ENCODE measurements at regions not wholly inside any gene's neighbourhood (a gene's known extent, or its start where the extent isn't known, plus 50 kb on each side); places are given as distances from the start of the nearest gene placed in this dataset.
A peak's percentile ranks its signal among the peaks of the same experiment; 100 is the strongest.

- Histone ChIP-seq H2BK15ac (ENCODE audit: low read length) (no peak overlapping the region), H3K4me2 (ENCODE audit: insufficient read depth, low read length, poor library complexity, severe bottlenecking) (no peak overlapping the region), H2BK5ac (ENCODE audit: low read length) (no peak overlapping the region), H2BK120ac (ENCODE audit: low read depth, low read length) (no peak overlapping the region), H3K27ac (replicated peaks; ENCODE audit: low read length) (no peak overlapping the region), H3K27me3 (ENCODE audit: control insufficient read depth in 3 of 3, insufficient read depth in 3 of 3, low read depth in 1 of 3, low read length in 3 of 3) (peaks cover 0 to 5% (median 0%) of the 10 kb centered on the region in 3 experiments), H3K79me1 (ENCODE audit: low read depth, low read length) (no peaks in the 10 kb centered on the region), H3K9ac (ENCODE audit: low read depth, low read length, poor library complexity) (no peak overlapping the region), H4K91ac (ENCODE audit: low read depth, low read length, poor library complexity) (no peak overlapping the region), H2AFZ (ENCODE audit: low read length) (no peak overlapping the region), H3K14ac (ENCODE audit: low read length) (no peak overlapping the region), H3K4ac (ENCODE audit: low read length) (no peak overlapping the region), H2BK12ac (ENCODE audit: low read length) (no peak overlapping the region), H3K23ac (ENCODE audit: low read depth, low read length, poor library complexity) (no peak overlapping the region), H3K9me3 (replicated peaks in 1 of 2; ENCODE audit: control insufficient read depth in 2 of 2, insufficient read depth in 1 of 2, low read depth in 1 of 2, low read length in 2 of 2) (no peaks in the 10 kb centered on the region), H3K18ac (ENCODE audit: low read length) (no peak overlapping the region), H3K36me3 (replicated peaks in 1 of 2; ENCODE audit: control insufficient read depth in 2 of 2, insufficient read depth in 2 of 2, low read length in 2 of 2) (no peaks in the 10 kb centered on the region), H3K4me1 (ENCODE audit: control insufficient read depth in 2 of 2, insufficient read depth in 1 of 2, low read depth in 1 of 2, low read length in 2 of 2) (no peaks in the 10 kb centered on the region), H3K4me3 (ENCODE audit: low read length in 2 of 2) (no peak overlapping the region), H4K8ac (ENCODE audit: low read depth, low read length) (no peak overlapping the region), H2AK5ac (ENCODE audit: low read depth, low read length) (no peak overlapping the region)
- no peak for DNase-seq (ENCODE audit: low spot score)
Measured at GRCh38 chr18:24776019-24776418, 315.6 kb downstream of the HRH4 start.

- Histone ChIP-seq H3K4me3 (ENCODE audit: low read length in 2 of 2) (no peak overlapping the region), H3K18ac (ENCODE audit: low read length) (no peak overlapping the region), H3K4ac (ENCODE audit: low read length) (no peak overlapping the region), H2BK15ac (ENCODE audit: low read length) (no peak overlapping the region), H2BK12ac (ENCODE audit: low read length) (no peak overlapping the region), H3K79me1 (ENCODE audit: low read depth, low read length) (no peaks in the 10 kb centered on the region), H3K27me3 (ENCODE audit: control insufficient read depth in 3 of 3, insufficient read depth in 3 of 3, low read depth in 1 of 3, low read length in 3 of 3) (peaks cover 0 to 17% (median 0%) of the 10 kb centered on the region in 3 experiments), H2BK5ac (ENCODE audit: low read length) (no peak overlapping the region), H3K9ac (ENCODE audit: low read depth, low read length, poor library complexity) (no peak overlapping the region), H2BK120ac (ENCODE audit: low read depth, low read length) (no peak overlapping the region), H3K23ac (ENCODE audit: low read depth, low read length, poor library complexity) (no peak overlapping the region), H3K4me1 (ENCODE audit: control insufficient read depth in 2 of 2, insufficient read depth in 1 of 2, low read depth in 1 of 2, low read length in 2 of 2) (peaks cover 0 to 2% of the 10 kb centered on the region in 2 donors), H3K14ac (ENCODE audit: low read length) (no peak overlapping the region), H2AFZ (ENCODE audit: low read length) (no peak overlapping the region), H3K4me2 (ENCODE audit: insufficient read depth, low read length, poor library complexity, severe bottlenecking) (no peak overlapping the region), H4K8ac (ENCODE audit: low read depth, low read length) (no peak overlapping the region), H3K36me3 (replicated peaks in 1 of 2; ENCODE audit: control insufficient read depth in 2 of 2, insufficient read depth in 2 of 2, low read length in 2 of 2) (no peaks in the 10 kb centered on the region), H3K9me3 (replicated peaks in 1 of 2; ENCODE audit: control insufficient read depth in 2 of 2, insufficient read depth in 1 of 2, low read depth in 1 of 2, low read length in 2 of 2) (no peaks in the 10 kb centered on the region), H2AK5ac (ENCODE audit: low read depth, low read length) (no peak overlapping the region), H4K91ac (ENCODE audit: low read depth, low read length, poor library complexity) (no peak overlapping the region), H3K27ac (replicated peaks; ENCODE audit: low read length) (no peak overlapping the region)
- no CpG with 5 or more reads among the region's 6 CpGs for WGBS, 2 donors (ENCODE audit: extremely low coverage in 2 of 2, insufficient read length in 2 of 2, insufficient replicate concordance in 1 of 2)
- DNase-seq (ENCODE audit: low spot score): no peak
Measured at GRCh38 chr18:24778810-24779418, 318.5 kb downstream of the HRH4 start.

- H3K27ac ChIP-seq (replicated peaks; ENCODE audit: low read length): no peak overlapping the region
- H2BK120ac ChIP-seq (ENCODE audit: low read depth, low read length): no peak overlapping the region
- peaks cover 0 to 18% (median 0%) of the 10 kb centered on the region in 3 experiments for H3K27me3 ChIP-seq (ENCODE audit: control insufficient read depth in 3 of 3, insufficient read depth in 3 of 3, low read depth in 1 of 3, low read length in 3 of 3)
- no peak overlapping the region for H2AFZ ChIP-seq (ENCODE audit: low read length)
- no peak overlapping the region for H2AK5ac ChIP-seq (ENCODE audit: low read depth, low read length)
- no peak overlapping the region for H3K14ac ChIP-seq (ENCODE audit: low read length)
- no CpG with 5 or more reads among the region's 3 CpGs for WGBS, 2 donors (ENCODE audit: extremely low coverage in 2 of 2, insufficient read length in 2 of 2, insufficient replicate concordance in 1 of 2)
- no peak overlapping the region for H3K9ac ChIP-seq (ENCODE audit: low read depth, low read length, poor library complexity)
- H3K4me3 ChIP-seq (ENCODE audit: low read length in 2 of 2): no peak overlapping the region
- no peak overlapping the region for H2BK12ac ChIP-seq (ENCODE audit: low read length)
- DNase-seq (ENCODE audit: low spot score): no peak
- H4K8ac ChIP-seq (ENCODE audit: low read depth, low read length): no peak overlapping the region
- H3K9me3 ChIP-seq (replicated peaks in 1 of 2; ENCODE audit: control insufficient read depth in 2 of 2, insufficient read depth in 1 of 2, low read depth in 1 of 2, low read length in 2 of 2): no peaks in the 10 kb centered on the region
- H2BK15ac ChIP-seq (ENCODE audit: low read length): no peak overlapping the region
- no peak overlapping the region for H4K91ac ChIP-seq (ENCODE audit: low read depth, low read length, poor library complexity)
- H2BK5ac ChIP-seq (ENCODE audit: low read length): no peak overlapping the region
- H3K4ac ChIP-seq (ENCODE audit: low read length): no peak overlapping the region
- peak overlapping the region; percentile 25 for H3K18ac ChIP-seq (ENCODE audit: low read length)
- no peaks in the 10 kb centered on the region for H3K36me3 ChIP-seq (replicated peaks in 1 of 2; ENCODE audit: control insufficient read depth in 2 of 2, insufficient read depth in 2 of 2, low read length in 2 of 2)
- peaks cover 0 to 2% of the 10 kb centered on the region in 2 donors for H3K4me1 ChIP-seq (ENCODE audit: control insufficient read depth in 2 of 2, insufficient read depth in 1 of 2, low read depth in 1 of 2, low read length in 2 of 2)
- no peak overlapping the region for H3K23ac ChIP-seq (ENCODE audit: low read depth, low read length, poor library complexity)
- H3K4me2 ChIP-seq (ENCODE audit: insufficient read depth, low read length, poor library complexity, severe bottlenecking): no peak overlapping the region
- H3K79me1 ChIP-seq (ENCODE audit: low read depth, low read length): peaks cover 2% of the 10 kb centered on the region
Measured at GRCh38 chr18:24782566-24782965, 322.1 kb downstream of the HRH4 start.

- Histone ChIP-seq H2AFZ (ENCODE audit: low read length) (no peak overlapping the region), H3K14ac (ENCODE audit: low read length) (no peak overlapping the region), H3K79me1 (ENCODE audit: low read depth, low read length) (peaks cover 2% of the 10 kb centered on the region), H2AK5ac (ENCODE audit: low read depth, low read length) (no peak overlapping the region), H3K23ac (ENCODE audit: low read depth, low read length, poor library complexity) (no peak overlapping the region), H2BK120ac (ENCODE audit: low read depth, low read length) (no peak overlapping the region), H2BK5ac (ENCODE audit: low read length) (no peak overlapping the region), H2BK15ac (ENCODE audit: low read length) (no peak overlapping the region), H3K27me3 (ENCODE audit: control insufficient read depth in 3 of 3, insufficient read depth in 3 of 3, low read depth in 1 of 3, low read length in 3 of 3) (peaks cover 0 to 18% (median 0%) of the 10 kb centered on the region in 3 experiments), H3K9me3 (replicated peaks in 1 of 2; ENCODE audit: control insufficient read depth in 2 of 2, insufficient read depth in 1 of 2, low read depth in 1 of 2, low read length in 2 of 2) (peaks cover 0 to 3% of the 10 kb centered on the region in 2 donors), H3K18ac (ENCODE audit: low read length) (no peak overlapping the region), H3K27ac (replicated peaks; ENCODE audit: low read length) (no peak overlapping the region), H3K36me3 (replicated peaks in 1 of 2; ENCODE audit: control insufficient read depth in 2 of 2, insufficient read depth in 2 of 2, low read length in 2 of 2) (no peaks in the 10 kb centered on the region), H4K8ac (ENCODE audit: low read depth, low read length) (no peak overlapping the region), H3K4me2 (ENCODE audit: insufficient read depth, low read length, poor library complexity, severe bottlenecking) (no peak overlapping the region), H4K91ac (ENCODE audit: low read depth, low read length, poor library complexity) (no peak overlapping the region), H2BK12ac (ENCODE audit: low read length) (no peak overlapping the region), H3K4ac (ENCODE audit: low read length) (no peak overlapping the region), H3K4me1 (ENCODE audit: control insufficient read depth in 2 of 2, insufficient read depth in 1 of 2, low read depth in 1 of 2, low read length in 2 of 2) (peaks cover 0 to 2% of the 10 kb centered on the region in 2 donors), H3K4me3 (ENCODE audit: low read length in 2 of 2) (no peak overlapping the region), H3K9ac (ENCODE audit: low read depth, low read length, poor library complexity) (no peak overlapping the region)
- WGBS, 2 donors (ENCODE audit: extremely low coverage in 2 of 2, insufficient read length in 2 of 2, insufficient replicate concordance in 1 of 2): no CpG with 5 or more reads among the region's 3 CpGs
- DNase-seq (ENCODE audit: low spot score): no peak
Measured at GRCh38 chr18:24785019-24785418, 324.6 kb downstream of the HRH4 start.
